Urinary bladder (tissue), 3 donors: ENCODE measurements at regions not wholly inside any gene's neighbourhood (a gene's known extent, or its start where the extent isn't known, plus 50 kb on each side); places are given as distances from the start of the nearest gene placed in this dataset.
"Not testable (repeated sequence)": the region's sequence is repeated elsewhere in the genome, so short reads cannot be mapped to it uniquely, and the experiment has no call there.

ENCODE experiments used
- DNase-seq: peaks from one replicate; pipeline ENCODE4 v3.0.0-alpha.2; 2015; ENCODE audit errors: extremely low spot score
- H3K27ac ChIP-seq: one replicate; pipeline ENCODE4 v1.5.1; 2013; ENCODE audit warnings: low read depth, mild to moderate bottlenecking, moderate library complexity
- H3K36me3 ChIP-seq: one replicate; pipeline ENCODE4 v1.6.1; 2013; ENCODE audit warnings: mild to moderate bottlenecking, moderate library complexity; ENCODE audit not compliant: insufficient read depth
- H3K4me1 ChIP-seq: one replicate; pipeline ENCODE4 v1.6.1; 2013; ENCODE audit warnings: mild to moderate bottlenecking, moderate library complexity; ENCODE audit not compliant: insufficient read depth
- H3K4me3 ChIP-seq: one replicate; pipeline ENCODE4 v1.5.1; 2013; ENCODE audit warnings: low read depth, low read length
- WGBS: extraction: QIAGEN DNeasy Blood & Tissue Kit; methylation state at CpG from one replicate; pipeline ENCODE4 v1.1.7; 2013; 5-methylcytosine and 5-hydroxymethylcytosine counted together
- donor health status: healthy with polysubstance abuse.
- donor health status: healthy.

- no peak for DNase-seq
- Histone ChIP-seq H3K27ac (no peak overlapping the region), H3K4me3 (no peak overlapping the region), H3K36me3 (no peaks in the 10 kb centered on the region), H3K4me1 (no peaks in the 10 kb centered on the region)
- WGBS = 33% methylated on average over 1 of the region's 1 CpG
Measured at GRCh38 chr2:149873936-149874335, 286.4 kb upstream of the MMADHC start.

GRCh38 chr2:149872638-149873150, 285.1 kb upstream of the MMADHC start:
- no peak overlapping the region for H3K27ac ChIP-seq
- no peak for DNase-seq
- no peak overlapping the region for H3K4me3 ChIP-seq
- no peaks in the 10 kb centered on the region for H3K36me3 ChIP-seq
- WGBS = 87% methylated on average over 2 of the region's 2 CpGs
- no peaks in the 10 kb centered on the region for H3K4me1 ChIP-seq

GRCh38 chr2:149872041-149872440, 284.5 kb upstream of the MMADHC start:
- H3K36me3 ChIP-seq = no peaks in the 10 kb centered on the region
- 84% methylated on average over 2 of the region's 2 CpGs for WGBS
- no peaks in the 10 kb centered on the region for H3K4me1 ChIP-seq
- no peak for DNase-seq
- H3K27ac ChIP-seq = no peak overlapping the region
- no peak overlapping the region for H3K4me3 ChIP-seq

- 94% methylated on average over 6 of the region's 6 CpGs for WGBS
Measured at GRCh38 chr2:149871091-149871885, 283.7 kb upstream of the MMADHC start.

GRCh38 chr2:149863227-149863626, 275.7 kb upstream of the MMADHC start:
- no peak for DNase-seq
- 95% methylated on average over 2 of the region's 2 CpGs for WGBS
- Histone ChIP-seq H3K4me3 (no peak overlapping the region), H3K36me3 (no peaks in the 10 kb centered on the region), H3K4me1 (peaks cover 4% of the 10 kb centered on the region), H3K27ac (no peak overlapping the region)

More at GRCh38 chr2:149871091-149871885, 283.7 kb upstream of the MMADHC start:
- no peak for DNase-seq
- no peak overlapping the region for H3K4me3 ChIP-seq
- H3K36me3 ChIP-seq = no peaks in the 10 kb centered on the region
- no peak overlapping the region for H3K27ac ChIP-seq
- H3K4me1 ChIP-seq = no peaks in the 10 kb centered on the region

- peaks cover 4% of the 10 kb centered on the region for H3K4me1 ChIP-seq
- no peak overlapping the region for H3K27ac ChIP-seq
- H3K4me3 ChIP-seq = no peak overlapping the region
- H3K36me3 ChIP-seq = no peaks in the 10 kb centered on the region
- no peak for DNase-seq
- WGBS = 84% methylated on average over 2 of the region's 2 CpGs
Measured at GRCh38 chr2:149861034-149861433, 273.5 kb upstream of the MMADHC start.

- DNase-seq = no peak
- H3K4me3 ChIP-seq = no peak overlapping the region
- peaks cover 4% of the 10 kb centered on the region for H3K4me1 ChIP-seq
- no peaks in the 10 kb centered on the region for H3K36me3 ChIP-seq
- H3K27ac ChIP-seq = no peak overlapping the region
- WGBS = 59% methylated on average over 3 of the region's 3 CpGs
Measured at GRCh38 chr2:149860276-149860921, 272.8 kb upstream of the MMADHC start.

- WGBS = 47% methylated on average over 6 of the region's 6 CpGs
- no peaks in the 10 kb centered on the region for H3K36me3 ChIP-seq
- H3K4me1 ChIP-seq = peaks cover 4% of the 10 kb centered on the region
- no peak for DNase-seq
- H3K27ac ChIP-seq = no peak overlapping the region
- H3K4me3 ChIP-seq = no peak overlapping the region
Measured at GRCh38 chr2:149858901-149859634, 271.5 kb upstream of the MMADHC start.

- Histone ChIP-seq H3K27ac (no peak overlapping the region), H3K4me3 (no peak overlapping the region), H3K36me3 (no peaks in the 10 kb centered on the region), H3K4me1 (peaks cover 4% of the 10 kb centered on the region)
- no peak for DNase-seq
Measured at GRCh38 chr2:149858216-149858615, 270.6 kb upstream of the MMADHC start.

- no peak for DNase-seq
- Histone ChIP-seq H3K4me1 (peaks cover 4% of the 10 kb centered on the region), H3K4me3 (no peak overlapping the region), H3K27ac (no peak overlapping the region), H3K36me3 (no peaks in the 10 kb centered on the region)
- WGBS = 98% methylated on average over 1 of the region's 1 CpG
Measured at GRCh38 chr2:149857344-149857743, 269.8 kb upstream of the MMADHC start.

GRCh38 chr2:149855859-149856258, 268.3 kb upstream of the MMADHC start:
- H3K4me1 ChIP-seq, H3K36me3 ChIP-seq, H3K27ac ChIP-seq, H3K4me3 ChIP-seq, DNase-seq: not testable (repeated sequence)
- 92% methylated on average over 2 of the region's 5 CpGs for WGBS

GRCh38 chr2:149849591-149849990, 262.0 kb upstream of the MMADHC start:
- Histone ChIP-seq H3K4me3 (no peak overlapping the region), H3K36me3 (no peaks in the 10 kb centered on the region), H3K4me1 (no peaks in the 10 kb centered on the region), H3K27ac (no peak overlapping the region)
- no peak for DNase-seq
- WGBS = 83% methylated on average over 1 of the region's 1 CpG

GRCh38 chr2:149849136-149849535, 261.6 kb upstream of the MMADHC start:
- Histone ChIP-seq H3K4me1 (no peaks in the 10 kb centered on the region), H3K4me3 (no peak overlapping the region), H3K27ac (no peak overlapping the region), H3K36me3 (no peaks in the 10 kb centered on the region)
- DNase-seq = no peak
- WGBS = 66% methylated on average over 2 of the region's 2 CpGs

- no peak for DNase-seq
- 52% methylated on average over 1 of the region's 1 CpG for WGBS
- no peak overlapping the region for H3K4me3 ChIP-seq
- H3K36me3 ChIP-seq = no peaks in the 10 kb centered on the region
- H3K27ac ChIP-seq = no peak overlapping the region
- H3K4me1 ChIP-seq = no peaks in the 10 kb centered on the region
Measured at GRCh38 chr2:149841396-149841795, 253.8 kb upstream of the MMADHC start.
